B cell (primary cell): ENCODE measurements at regions not wholly inside any gene's neighbourhood (a gene's known extent, or its start where the extent isn't known, plus 50 kb on each side); places are given as distances from the start of the nearest gene placed in this dataset.

Experiments
- CTCF ChIP-seq: fragments of 200-600 bp; IDR thresholded peaks from one replicate; pipeline ENCODE4 v1.8.0; 2022; ENCODE audit warnings: antibody characterized with exemption, mild to moderate bottlenecking
- EZH2 ChIP-seq: IDR thresholded peaks from 2 replicates; pipeline ENCODE4 v1.6.1; 2012; ENCODE audit warnings: borderline replicate concordance, low read depth, mild to moderate bottlenecking, moderate library complexity, low read length; ENCODE audit not compliant: insufficient read depth, poor library complexity, severe bottlenecking

- no peak for TF ChIP-seq CTCF
- no peak for TF ChIP-seq EZH2
Measured at GRCh38 chr7:94252124-94252523, 142.6 kb upstream of the COL1A2 start.
